Activated B cell treated with CpG ODN at 0.5 μM for 24 hours (primary cell): ENCODE measurements at regions not wholly inside any gene's neighbourhood (a gene's known extent, or its start where the extent isn't known, plus 50 kb on each side); places are given as distances from the start of the nearest gene placed in this dataset.

Experiments
- ATAC-seq: fragments of 200-7000 bp; cut with Tn5 transposase; one replicate; pipeline ENCODE4 v1.10.0; 2021; ENCODE audit warnings: low read depth, mild to moderate bottlenecking, moderate library complexity
- CTCF ChIA-PET: fragments of 350-600 bp; sonication (Branson Sonifier 250); formaldehyde crosslinking; loops from one replicate; lab custom pipeline; 2021; ENCODE audit warnings: antibody characterized with exemption; lab: Charles Lee
- POLR2A ChIA-PET: fragments of 350-600 bp; sonication (Branson Sonifier 250); formaldehyde crosslinking; loops from one replicate; lab custom pipeline; 2021; ENCODE audit warnings: antibody characterized with exemption; lab: Charles Lee
- DNase-seq: peaks from one replicate; pipeline ENCODE4 v3.0.0; 2022
- H3K27ac Mint-ChIP-seq: one replicate; pipeline ENCODE4 v1.8.0; 2020; ENCODE audit warnings: mixed read lengths
- H3K27me3 Mint-ChIP-seq: one replicate; pipeline ENCODE4 v1.8.0; 2021; ENCODE audit warnings: mixed read lengths
- H3K36me3 Mint-ChIP-seq: one replicate; pipeline ENCODE4 v1.8.0; 2021; ENCODE audit warnings: low read depth, mixed read lengths
- H3K4me1 Mint-ChIP-seq: one replicate; pipeline ENCODE4 v1.8.0; 2021; ENCODE audit warnings: mixed read lengths
- H3K4me3 Mint-ChIP-seq: one replicate; pipeline ENCODE4 v1.8.0; 2020; ENCODE audit warnings: mild to moderate bottlenecking, mixed read lengths
- H3K9me3 Mint-ChIP-seq: one replicate; pipeline ENCODE4 v1.8.0; 2020; ENCODE audit warnings: mixed read lengths
- CTCF ChIP-seq: fragments of 200-600 bp; IDR thresholded peaks from one replicate; pipeline ENCODE4 v1.8.0; 2022; ENCODE audit warnings: antibody characterized with exemption, mild to moderate bottlenecking
- intact Hi-C: fragments of 100-400 bp; cut with micrococcal nuclease; formaldehyde crosslinking; loops from one replicate; pipeline ENCODE4 v1.15.1; 2024

- ChIA-PET CTCF (no interaction called here), POLR2A (no interaction called here)
- no peaks in the 10 kb centered on the region for H3K27me3 Mint-ChIP-seq
- no peak overlapping the region for H3K4me3 Mint-ChIP-seq
- ATAC-seq (no peak), DNase-seq (no peak)
- no peaks in the 10 kb centered on the region for H3K36me3 Mint-ChIP-seq
- H3K4me1 Mint-ChIP-seq: no peaks in the 10 kb centered on the region
- intact Hi-C loops: no loop called here
- no peaks in the 10 kb centered on the region for H3K9me3 Mint-ChIP-seq
- H3K27ac Mint-ChIP-seq: no peak overlapping the region
- no peak for TF ChIP-seq CTCF
Observed at GRCh38 chr2:184481865-184482264, 116.5 kb upstream of the ZNF804A start.

GRCh38 chr2:184498936-184499335 lies 99.4 kb upstream of the ZNF804A start:
- no peak for ATAC-seq
- Mint-ChIP-seq H3K9me3 (peaks cover 4% of the 10 kb centered on the region), H3K36me3 (no peaks in the 10 kb centered on the region), H3K27me3 (no peaks in the 10 kb centered on the region), H3K27ac (no peak overlapping the region), H3K4me1 (no peaks in the 10 kb centered on the region), H3K4me3 (no peak overlapping the region)
- intact Hi-C loops: no loop called here
- POLR2A ChIA-PET: no interaction called here
- no peak for DNase-seq
- no peak for TF ChIP-seq CTCF
- CTCF ChIA-PET: no interaction called here

- POLR2A ChIA-PET: no interaction called here
- Mint-ChIP-seq H3K9me3 (no peaks in the 10 kb centered on the region), H3K36me3 (no peaks in the 10 kb centered on the region), H3K4me1 (no peaks in the 10 kb centered on the region), H3K27me3 (no peaks in the 10 kb centered on the region), H3K4me3 (no peak overlapping the region), H3K27ac (no peak overlapping the region)
- no peak for DNase-seq
- intact Hi-C loops: no loop called here
- CTCF ChIA-PET: no interaction called here
- TF ChIP-seq CTCF: no peak
- no peak for ATAC-seq
Observed at GRCh38 chr2:184504252-184504651, 94.1 kb upstream of the ZNF804A start.

GRCh38 chr2:184507254-184507653 lies 91.1 kb upstream of the ZNF804A start:
- Mint-ChIP-seq H3K4me3 (no peak overlapping the region), H3K9me3 (peaks cover 2% of the 10 kb centered on the region), H3K36me3 (no peaks in the 10 kb centered on the region), H3K27ac (no peak overlapping the region), H3K4me1 (no peaks in the 10 kb centered on the region), H3K27me3 (no peaks in the 10 kb centered on the region)
- intact Hi-C loops: no loop called here
- ChIA-PET CTCF (no interaction called here), POLR2A (no interaction called here)
- DNase-seq (no peak), ATAC-seq (no peak)
- TF ChIP-seq CTCF: no peak

GRCh38 chr2:184517402-184517801 lies 80.9 kb upstream of the ZNF804A start:
- H3K36me3 Mint-ChIP-seq: no peaks in the 10 kb centered on the region
- ChIA-PET CTCF (no interaction called here), POLR2A (no interaction called here)
- H3K4me1 Mint-ChIP-seq: no peaks in the 10 kb centered on the region
- no peak for DNase-seq
- H3K27me3 Mint-ChIP-seq: no peaks in the 10 kb centered on the region
- H3K4me3 Mint-ChIP-seq: no peak overlapping the region
- H3K27ac Mint-ChIP-seq: no peak overlapping the region
- no peak for TF ChIP-seq CTCF
- H3K9me3 Mint-ChIP-seq: peaks cover 2% of the 10 kb centered on the region
- ATAC-seq: no peak
- intact Hi-C loops: no loop called here
